H1 (cell line): ENCODE measurements at regions not wholly inside any gene's neighbourhood (a gene's known extent, or its start where the extent isn't known, plus 50 kb on each side); places are given as distances from the start of the nearest gene placed in this dataset.

ENCODE experiments used
- CTCF ChIA-PET: fragments of 300-600 bp; sonication (Branson Sonifier 250); formaldehyde crosslinking; loops from one replicate; lab custom pipeline; 2021; ENCODE audit not compliant: partially characterized antibody; lab: Charles Lee
- POLR2A ChIA-PET: fragments of 300-600 bp; sonication (Branson Sonifier 250); formaldehyde crosslinking; loops from one replicate; lab custom pipeline; 2021; ENCODE audit warnings: inconsistent platforms; ENCODE audit not compliant: partially characterized antibody; lab: Charles Lee
- DNase-seq, 2 experiments: peaks; one replicate each; pipeline versions ENCODE4 v3.0.0 to v3.0.0-alpha.2; 2010 to 2022; ENCODE audit warnings: low spot score in 2 of 2, low read depth in 1 of 2, mixed read lengths in 1 of 2
- FAIRE-seq: peaks from 2 replicates; lab custom pipeline; 2011; peaks lifted over from hg19 to GRCh38; lab: Jason Lieb, UNC
- H2AFZ ChIP-seq: 2 replicates; pipeline ENCODE4 v1.8.1; 2012; ENCODE audit warnings: low read length, inconsistent platforms
- H2AK5ac ChIP-seq: 2 replicates; pipeline ENCODE4 v1.6.1; 2013; ENCODE audit warnings: low read depth, low read length
- H2BK120ac ChIP-seq: replicated peaks from 2 replicates; pipeline ENCODE3; 2013; ENCODE audit warnings: low read depth, low read length, inconsistent platforms
- H2BK12ac ChIP-seq: 2 replicates; pipeline ENCODE4 v1.6.1; 2013; ENCODE audit warnings: low read depth, low read length
- H2BK15ac ChIP-seq: 2 replicates; pipeline ENCODE4 v1.6.1; 2013; ENCODE audit warnings: low read length
- H2BK20ac ChIP-seq: 2 replicates; pipeline ENCODE4 v1.6.1; 2013; ENCODE audit warnings: low read length
- H2BK5ac ChIP-seq: 2 replicates; pipeline ENCODE4 v1.6.1; 2013; ENCODE audit warnings: low read depth, low read length
- H3K14ac ChIP-seq: 2 replicates; pipeline ENCODE4 v1.6.1; 2013; ENCODE audit warnings: inconsistent platforms; ENCODE audit not compliant: insufficient read length
- H3K18ac ChIP-seq: 2 replicates; pipeline ENCODE4 v1.6.1; 2013; ENCODE audit warnings: low read length; ENCODE audit errors: extremely low read depth
- H3K23ac ChIP-seq: 2 replicates; pipeline ENCODE4 v1.6.1; 2013; ENCODE audit warnings: inconsistent platforms; ENCODE audit not compliant: insufficient read length
- H3K23me2 ChIP-seq: 2 replicates; pipeline ENCODE4 v1.6.1; 2013; ENCODE audit warnings: low read depth, low read length
- H3K27ac ChIP-seq: 2 replicates; pipeline ENCODE4 v1.6.1; 2011; ENCODE audit warnings: low read depth, low read length, inconsistent platforms
- H3K27me3 ChIP-seq, 4 experiments: replicated peaks in 1 of 4; 1 replicate in 1 of 4; 2 replicates in 3 of 4; pipeline versions ENCODE4 v1.6.1 to v1.8.1; 2011 to 2013; ENCODE audit warnings: low read length in 3 of 4, mild to moderate bottlenecking in 3 of 4, inconsistent platforms in 2 of 4, mixed read lengths in 2 of 4, moderate library complexity in 1 of 4; ENCODE audit not compliant: control insufficient read depth in 3 of 4, insufficient read depth in 3 of 4; ENCODE audit errors: extremely low read depth in 1 of 4
- H3K36me3 ChIP-seq, 4 experiments: 2 replicates each; pipeline versions ENCODE4 v1.6.1 to v1.8.1; 2011 to 2013; ENCODE audit warnings: mild to moderate bottlenecking in 4 of 4, low read length in 3 of 4, moderate library complexity in 2 of 4, control low read depth in 1 of 4, inconsistent platforms in 1 of 4; ENCODE audit not compliant: insufficient read depth in 4 of 4, control insufficient read depth in 2 of 4
- H3K4ac ChIP-seq: replicated peaks from 2 replicates; pipeline ENCODE3; 2013; ENCODE audit warnings: low read length, low read depth, mixed read lengths, inconsistent platforms; ENCODE audit not compliant: insufficient read length
- H3K4me1 ChIP-seq, 4 experiments: replicated peaks in 1 of 4; 1 replicate in 1 of 4; 2 replicates in 3 of 4; pipeline versions ENCODE4 v1.6.1 to v1.8.1; 2011 to 2013; ENCODE audit warnings: low read length in 3 of 4, inconsistent platforms in 2 of 4, mixed read lengths in 1 of 4; ENCODE audit not compliant: insufficient read depth in 4 of 4, control insufficient read depth in 3 of 4
- H3K4me2 ChIP-seq, 2 experiments: 2 replicates each; pipeline versions ENCODE4 v1.6.1 to v1.8.1; 2011 to 2013; ENCODE audit warnings: low read depth in 2 of 2, low read length in 2 of 2, control low read depth in 1 of 2, inconsistent platforms in 1 of 2, mild to moderate bottlenecking in 1 of 2; ENCODE audit not compliant: insufficient read depth in 1 of 2
- H3K4me3 ChIP-seq, 4 experiments: fragments of 200-600, 300-600 bp in 1 of 4; sonication (generic), shearing (Covaris generic), sonication (Bioruptor Twin) in 1 of 4; 2 replicates each; pipeline versions ENCODE4 v1.5.1 to v1.8.1; 2011 to 2016; ENCODE audit warnings: low read length in 4 of 4, low read depth in 3 of 4, control low read depth in 2 of 4, inconsistent platforms in 2 of 4, mild to moderate bottlenecking in 2 of 4, mixed read lengths in 1 of 4, moderate library complexity in 1 of 4; ENCODE audit not compliant: insufficient read depth in 2 of 4; ENCODE audit errors: extremely low read depth in 1 of 4
- H3K56ac ChIP-seq: replicated peaks from 2 replicates; pipeline ENCODE3; 2013; ENCODE audit warnings: low read depth, mild to moderate bottlenecking, mixed read lengths, low read length, inconsistent platforms; ENCODE audit not compliant: insufficient read length
- H3K79me1 ChIP-seq: 2 replicates; pipeline ENCODE4 v1.6.1; 2013; ENCODE audit warnings: low read depth, low read length, control low read depth
- H3K79me2 ChIP-seq, 2 experiments: 2 replicates each; pipeline versions ENCODE4 v1.6.1 to v1.8.1; 2012 to 2013; ENCODE audit warnings: low read length in 2 of 2, mild to moderate bottlenecking in 2 of 2, inconsistent platforms in 1 of 2; ENCODE audit not compliant: insufficient read depth in 2 of 2, control insufficient read depth in 1 of 2
- H3K9ac ChIP-seq, 4 experiments: replicated peaks in 1 of 4; 1 replicate in 1 of 4; 2 replicates in 3 of 4; pipeline versions ENCODE4 v1.6.1 to v1.8.1; 2011 to 2013; ENCODE audit warnings: low read depth in 3 of 4, low read length in 3 of 4, control low read depth in 2 of 4, mild to moderate bottlenecking in 2 of 4, moderate library complexity in 2 of 4, inconsistent platforms in 1 of 4; ENCODE audit errors: extremely low read depth in 1 of 4
- H3K9me3 ChIP-seq, 2 experiments: 2 replicates each; pipeline versions ENCODE4 v1.6.1 to v1.8.1; 2012 to 2013; ENCODE audit warnings: mild to moderate bottlenecking in 2 of 2, moderate library complexity in 2 of 2, control low read depth in 1 of 2, inconsistent platforms in 1 of 2, low read depth in 1 of 2, low read length in 1 of 2, mixed read lengths in 1 of 2; ENCODE audit not compliant: insufficient read depth in 2 of 2
- H4K20me1 ChIP-seq, 2 experiments: replicated peaks in 1 of 2; 2 replicates each; pipeline versions ENCODE3 to v1.8.1; 2011 to 2013; ENCODE audit warnings: inconsistent platforms in 2 of 2, low read length in 2 of 2, mild to moderate bottlenecking in 1 of 2; ENCODE audit not compliant: insufficient read depth in 2 of 2, control insufficient read depth in 1 of 2
- H4K5ac ChIP-seq: 2 replicates; pipeline ENCODE4 v1.6.1; 2013; ENCODE audit warnings: low read length, low read depth, mixed read lengths, inconsistent platforms; ENCODE audit not compliant: insufficient read length
- H4K8ac ChIP-seq: 2 replicates; pipeline ENCODE4 v1.8.0; 2013; ENCODE audit warnings: mild to moderate bottlenecking, moderate library complexity, low read length, inconsistent platforms; ENCODE audit not compliant: insufficient read depth; ENCODE audit errors: extremely low read depth
- H4K91ac ChIP-seq: replicated peaks from 2 replicates; pipeline ENCODE3; 2013; ENCODE audit warnings: low read length, mixed read lengths, inconsistent platforms; ENCODE audit not compliant: insufficient read length
- BCL11A ChIP-seq, 2 experiments: IDR thresholded peaks; one replicate each; pipeline ENCODE4 v1.6.1; 2011; ENCODE audit warnings: low read depth in 2 of 2, low read length in 2 of 2, mild to moderate bottlenecking in 2 of 2
- CREB1 ChIP-seq: IDR thresholded peaks from 2 replicates; pipeline ENCODE4 v1.6.1; 2012; ENCODE audit warnings: inconsistent platforms
- FOSL1 ChIP-seq: IDR thresholded peaks from 2 replicates; pipeline ENCODE4 v1.6.1; 2011; ENCODE audit warnings: mild to moderate bottlenecking, low read depth, low read length, moderate library complexity; ENCODE audit not compliant: insufficient read depth
- HDAC2 ChIP-seq, 2 experiments: fragments of 300-600 bp in 1 of 2; sonication (generic) in 1 of 2; IDR thresholded peaks; 2 replicates each; pipeline ENCODE4 v1.6.1; 2011 to 2012; ENCODE audit warnings: low read depth in 2 of 2, low read length in 2 of 2, mild to moderate bottlenecking in 2 of 2, moderate library complexity in 2 of 2, borderline replicate concordance in 1 of 2, inconsistent platforms in 1 of 2
- MAFK ChIP-seq: IDR thresholded peaks from 2 replicates; pipeline ENCODE4 v1.6.1; 2012; ENCODE audit warnings: low read depth, mild to moderate bottlenecking, improper control_type of control experiment, low read length
- POLR2A ChIP-seq, 2 experiments: IDR thresholded peaks; 1 replicate in 1 of 2; 2 replicates in 1 of 2; pipeline ENCODE4 v1.6.1; 2011; ENCODE audit warnings: low read depth in 2 of 2, low read length in 2 of 2, mild to moderate bottlenecking in 2 of 2; ENCODE audit errors: control extremely low read depth in 1 of 2
- RFX5 ChIP-seq: IDR thresholded peaks from 2 replicates; pipeline ENCODE4 v1.6.1; 2011; ENCODE audit warnings: low read depth, low read length, improper control_type of control experiment, borderline replicate concordance
- SIRT6 ChIP-seq: IDR thresholded peaks from one replicate; pipeline ENCODE4 v1.7.1; 2012; ENCODE audit warnings: low read length, inconsistent platforms
- whole genome bisulfite sequencing, 2 experiments: shearing (Covaris generic) in 1 of 2; methylation state at CpG; one replicate each; pipeline versions ENCODE4 v1.1.6 to v1.1.7; 2013 to 2015; ENCODE audit warnings: low lambda C conversion rate in 2 of 2, mixed read lengths in 2 of 2, inconsistent platforms in 1 of 2, low coverage in 1 of 2, missing lambda C conversion rate in 1 of 2; ENCODE audit not compliant: insufficient replicate concordance in 2 of 2, insufficient coverage in 1 of 2, insufficient read length in 1 of 2; ENCODE audit errors: extremely low coverage in 1 of 2, missing lambda C conversion rate in 1 of 2; 5-methylcytosine and 5-hydroxymethylcytosine counted together
- TF ChIP-seq, protein P1 (sequence below): IDR thresholded peaks from 2 replicates; pipeline ENCODE4 v1.6.1; 2011; ENCODE audit warnings: low read length, improper control_type of control experiment

DNA sequence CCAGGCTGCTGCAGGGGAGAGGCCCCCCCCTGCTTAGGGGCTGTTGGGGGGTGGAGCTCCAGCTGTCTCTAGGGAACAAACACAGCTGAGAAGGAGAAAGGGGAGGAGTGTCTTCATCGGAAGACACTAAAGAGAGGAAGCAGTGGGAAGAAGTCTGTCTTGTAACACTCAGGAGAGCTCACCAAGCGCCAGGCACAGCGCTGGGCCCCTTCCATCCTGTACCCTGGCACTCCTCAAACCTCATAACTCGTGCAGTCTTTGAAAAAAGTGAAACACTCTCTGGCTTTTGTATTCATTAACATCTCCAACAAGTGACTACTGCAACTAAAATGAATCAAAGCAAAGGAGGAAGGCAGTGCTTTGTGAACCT, 67.4 kb upstream of the PRDM11 start:
- 82% methylated on average over 4 of the region's 4 CpGs; no CpG with 5 or more reads in 1 of the 2 experiments for WGBS, 2 experiments
- no peak overlapping the region for H2AK5ac ChIP-seq
- no peak for DNase-seq
- TF ChIP-seq POLR2A (IDR thresholded peaks at IDR 0.05; ENCODE audit: control extremely low read depth in 1 of 2, low read depth in 2 of 2, low read length in 2 of 2) (no peak), FOSL1 (no peak), RFX5 (no peak), HDAC2 (IDR thresholded peaks at IDR 0.05; ENCODE audit: borderline replicate concordance in 1 of 2, low read depth in 2 of 2, low read length in 2 of 2) (no peak), BCL11A (IDR thresholded peaks at IDR 0.05; ENCODE audit: low read depth in 2 of 2, low read length in 2 of 2) (no peak), SIRT6 (no peak), CREB1 (no peak), MAFK (no peak)
- TF ChIP-seq, protein P1, sequence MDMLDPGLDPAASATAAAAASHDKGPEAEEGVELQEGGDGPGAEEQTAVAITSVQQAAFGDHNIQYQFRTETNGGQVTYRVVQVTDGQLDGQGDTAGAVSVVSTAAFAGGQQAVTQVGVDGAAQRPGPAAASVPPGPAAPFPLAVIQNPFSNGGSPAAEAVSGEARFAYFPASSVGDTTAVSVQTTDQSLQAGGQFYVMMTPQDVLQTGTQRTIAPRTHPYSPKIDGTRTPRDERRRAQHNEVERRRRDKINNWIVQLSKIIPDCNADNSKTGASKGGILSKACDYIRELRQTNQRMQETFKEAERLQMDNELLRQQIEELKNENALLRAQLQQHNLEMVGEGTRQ: no peak

More for the DNA sequence above, 67.4 kb upstream of the PRDM11 start:
- Histone ChIP-seq H2BK5ac (no peak overlapping the region), H3K18ac (no peak overlapping the region), H3K4ac (no peak overlapping the region), H3K79me1 (no peaks in the 10 kb centered on the region), H3K79me2 (no peaks in the 10 kb centered on the region), H2AFZ (no peak overlapping the region), H3K27me3 (no peaks in the 10 kb centered on the region), H3K9ac (no peak overlapping the region), H2BK12ac (no peak overlapping the region), H4K5ac (no peak overlapping the region), H3K4me1 (peaks cover 10 to 36% (median 12%) of the 10 kb centered on the region in 4 experiments), H2BK120ac (no peak overlapping the region), H4K20me1 (no peaks in the 10 kb centered on the region), H2BK20ac (no peak overlapping the region), H4K8ac (no peak overlapping the region), H4K91ac (no peak overlapping the region), H3K14ac (no peak overlapping the region), H3K9me3 (no peaks in the 10 kb centered on the region), H3K23ac (no peak overlapping the region), H3K4me3 (no peak overlapping the region), H3K56ac (no peak overlapping the region), H3K4me2 (no peak overlapping the region), H2BK15ac (no peak overlapping the region), H3K36me3 (no peaks in the 10 kb centered on the region), H3K27ac (no peak overlapping the region), H3K23me2 (peaks cover 7% of the 10 kb centered on the region)
- no peak for FAIRE-seq
- ChIA-PET POLR2A (no interaction called here), CTCF (interaction anchor here (1.0 to 34.2 kb wide), 8 partner anchors 8 to 154 kb away, joined by 3 to 1347 read pairs (median 8); no protein-coding TSS in a partner anchor)
